ENCODE measurements at regions not wholly inside any gene's neighbourhood (a gene's known extent, or its start where the extent isn't known, plus 50 kb on each side); places are given as distances from the start of the nearest gene placed in this dataset.

DNA sequence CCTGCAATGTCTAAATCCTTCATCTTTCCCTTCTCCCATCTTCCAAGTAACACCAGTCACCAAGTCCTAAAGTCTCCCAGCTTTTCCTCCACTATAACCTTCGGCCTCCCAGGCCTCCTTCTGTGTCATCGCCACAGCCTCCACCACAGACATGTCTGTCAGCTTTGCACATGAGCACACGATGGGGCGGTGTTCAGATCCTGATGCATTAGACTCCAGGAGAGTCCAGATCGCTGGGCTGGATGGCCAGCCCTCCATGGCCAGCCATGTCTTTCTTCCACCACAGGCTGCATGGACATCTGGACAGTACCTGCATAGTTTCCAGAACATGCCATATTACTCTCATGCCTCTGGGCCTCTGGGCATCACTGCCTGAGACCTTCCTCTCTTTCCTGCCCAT is 974.2 kb upstream of the ZNF722 start:
- TF ChIP-seq, protein P1, sequence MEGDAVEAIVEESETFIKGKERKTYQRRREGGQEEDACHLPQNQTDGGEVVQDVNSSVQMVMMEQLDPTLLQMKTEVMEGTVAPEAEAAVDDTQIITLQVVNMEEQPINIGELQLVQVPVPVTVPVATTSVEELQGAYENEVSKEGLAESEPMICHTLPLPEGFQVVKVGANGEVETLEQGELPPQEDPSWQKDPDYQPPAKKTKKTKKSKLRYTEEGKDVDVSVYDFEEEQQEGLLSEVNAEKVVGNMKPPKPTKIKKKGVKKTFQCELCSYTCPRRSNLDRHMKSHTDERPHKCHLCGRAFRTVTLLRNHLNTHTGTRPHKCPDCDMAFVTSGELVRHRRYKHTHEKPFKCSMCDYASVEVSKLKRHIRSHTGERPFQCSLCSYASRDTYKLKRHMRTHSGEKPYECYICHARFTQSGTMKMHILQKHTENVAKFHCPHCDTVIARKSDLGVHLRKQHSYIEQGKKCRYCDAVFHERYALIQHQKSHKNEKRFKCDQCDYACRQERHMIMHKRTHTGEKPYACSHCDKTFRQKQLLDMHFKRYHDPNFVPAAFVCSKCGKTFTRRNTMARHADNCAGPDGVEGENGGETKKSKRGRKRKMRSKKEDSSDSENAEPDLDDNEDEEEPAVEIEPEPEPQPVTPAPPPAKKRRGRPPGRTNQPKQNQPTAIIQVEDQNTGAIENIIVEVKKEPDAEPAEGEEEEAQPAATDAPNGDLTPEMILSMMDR (IDR thresholded peaks at IDR 0.05; ENCODE audit: low read depth, low read length), result no peak
- no peak for TF ChIP-seq POLR2A (IDR thresholded peaks at IDR 0.05; ENCODE audit: extremely low read depth, insufficient read length)
- no peak for TF ChIP-seq MYC (IDR thresholded peaks at IDR 0.05; ENCODE audit: low read depth, low read length)
